ENCODE measurements at regions not wholly inside any gene's neighbourhood (a gene's known extent, or its start where the extent isn't known, plus 50 kb on each side); places are given as distances from the start of the nearest gene placed in this dataset.

GRCh38 chr2:167438206-167438605, 549.9 kb downstream of the XIRP2 start:
- H3K4me1 ChIP-seq (replicated peaks in 1 of 4; ENCODE audit: control insufficient read depth in 3 of 4, insufficient read depth in 4 of 4, low read length in 3 of 4): peaks cover 0 to 4% (median 0%) of the 10 kb centered on the region in 4 experiments; a peak in 1 of 7 replicates
- no peak overlapping the region for H2AFZ ChIP-seq (ENCODE audit: low read length)
- ChIA-PET POLR2A (ENCODE audit: partially characterized antibody) (no interaction called here), CTCF (ENCODE audit: partially characterized antibody) (interaction anchor here (1.1 to 1.2 kb wide), 2 partner anchors 16 to 107 kb away, joined by 3 to 7 read pairs; no protein-coding TSS in a partner anchor)
- no peak overlapping the region for H3K4ac ChIP-seq (replicated peaks; ENCODE audit: insufficient read length, low read depth, low read length)
- H2BK12ac ChIP-seq (ENCODE audit: low read depth, low read length): no peak overlapping the region
- no peak overlapping the region for H2AK5ac ChIP-seq (ENCODE audit: low read depth, low read length)
- H3K9me3 ChIP-seq (ENCODE audit: insufficient read depth in 2 of 2, low read depth in 1 of 2, low read length in 1 of 2): no peaks in the 10 kb centered on the region
- FAIRE-seq (peak; percentile 7), DNase-seq (ENCODE audit: low read depth in 1 of 2, low spot score in 2 of 2) (no peak)
- no peaks in the 10 kb centered on the region for H3K27me3 ChIP-seq (replicated peaks in 1 of 4; ENCODE audit: control insufficient read depth in 3 of 4, extremely low read depth in 1 of 4, insufficient read depth in 3 of 4, low read length in 3 of 4)
- no peak overlapping the region for H3K27ac ChIP-seq (ENCODE audit: low read depth, low read length)
- no peak overlapping the region for H4K5ac ChIP-seq (ENCODE audit: insufficient read length, low read depth, low read length)
- no peak overlapping the region for H4K8ac ChIP-seq (ENCODE audit: extremely low read depth, insufficient read depth, low read length)
- H3K23me2 ChIP-seq (ENCODE audit: low read depth, low read length): no peaks in the 10 kb centered on the region; the same call in 1 of the 2 replicates
- no peak overlapping the region for H2BK5ac ChIP-seq (ENCODE audit: low read depth, low read length)
- H3K18ac ChIP-seq (ENCODE audit: extremely low read depth, low read length): no peak overlapping the region
- H3K4me3 ChIP-seq (ENCODE audit: extremely low read depth in 1 of 4, insufficient read depth in 2 of 4, low read depth in 3 of 4, low read length in 4 of 4): no peak overlapping the region
- H4K20me1 ChIP-seq (replicated peaks in 1 of 2; ENCODE audit: control insufficient read depth in 1 of 2, insufficient read depth in 2 of 2, low read length in 2 of 2): peaks cover 0 to 3% of the 10 kb centered on the region in 2 experiments
- no peaks in the 10 kb centered on the region for H3K79me1 ChIP-seq (ENCODE audit: low read depth, low read length)
- no peak overlapping the region for H2BK120ac ChIP-seq (replicated peaks; ENCODE audit: low read depth, low read length)
- no peak overlapping the region for H4K91ac ChIP-seq (replicated peaks; ENCODE audit: insufficient read length, low read length)
- H3K14ac ChIP-seq (ENCODE audit: insufficient read length): no peak overlapping the region
- 82% methylated on average over 2 of the region's 2 CpGs; no CpG with 5 or more reads in 1 of the 2 experiments for WGBS, 2 experiments (ENCODE audit: extremely low coverage in 1 of 2, insufficient coverage in 1 of 2, insufficient read length in 1 of 2, insufficient replicate concordance in 2 of 2, low coverage in 1 of 2, low lambda C conversion rate in 2 of 2, missing lambda C conversion rate in 1 of 2)
- H3K23ac ChIP-seq (ENCODE audit: insufficient read length): no peak overlapping the region
- no peak overlapping the region for H3K9ac ChIP-seq (replicated peaks in 1 of 4; ENCODE audit: extremely low read depth in 1 of 4, low read depth in 3 of 4, low read length in 3 of 4)
- no peak overlapping the region for H2BK15ac ChIP-seq (ENCODE audit: low read length)
- H2BK20ac ChIP-seq (ENCODE audit: low read length): no peak overlapping the region
- H3K4me2 ChIP-seq (ENCODE audit: insufficient read depth in 1 of 2, low read depth in 2 of 2, low read length in 2 of 2): no peak overlapping the region
- 0 out of 8 replicates have a peak, but pooled peaks cover 0 to 2% (median 0%) of the 10 kb centered on the region in 4 experiments for H3K36me3 ChIP-seq (ENCODE audit: control insufficient read depth in 2 of 4, insufficient read depth in 4 of 4, low read length in 3 of 4)
- H3K79me2 ChIP-seq (ENCODE audit: control insufficient read depth in 1 of 2, insufficient read depth in 2 of 2, low read length in 2 of 2): peaks cover 0 to 57% of the 10 kb centered on the region in 2 experiments; a peak in 2 of 4 replicates
- no peak overlapping the region for H3K56ac ChIP-seq (replicated peaks; ENCODE audit: insufficient read length, low read depth, low read length)
- TF ChIP-seq POLR2AphosphoS5 (IDR thresholded peaks at IDR 0.05; ENCODE audit: low read depth, low read length): no peak
- TF ChIP-seq, protein P1, sequence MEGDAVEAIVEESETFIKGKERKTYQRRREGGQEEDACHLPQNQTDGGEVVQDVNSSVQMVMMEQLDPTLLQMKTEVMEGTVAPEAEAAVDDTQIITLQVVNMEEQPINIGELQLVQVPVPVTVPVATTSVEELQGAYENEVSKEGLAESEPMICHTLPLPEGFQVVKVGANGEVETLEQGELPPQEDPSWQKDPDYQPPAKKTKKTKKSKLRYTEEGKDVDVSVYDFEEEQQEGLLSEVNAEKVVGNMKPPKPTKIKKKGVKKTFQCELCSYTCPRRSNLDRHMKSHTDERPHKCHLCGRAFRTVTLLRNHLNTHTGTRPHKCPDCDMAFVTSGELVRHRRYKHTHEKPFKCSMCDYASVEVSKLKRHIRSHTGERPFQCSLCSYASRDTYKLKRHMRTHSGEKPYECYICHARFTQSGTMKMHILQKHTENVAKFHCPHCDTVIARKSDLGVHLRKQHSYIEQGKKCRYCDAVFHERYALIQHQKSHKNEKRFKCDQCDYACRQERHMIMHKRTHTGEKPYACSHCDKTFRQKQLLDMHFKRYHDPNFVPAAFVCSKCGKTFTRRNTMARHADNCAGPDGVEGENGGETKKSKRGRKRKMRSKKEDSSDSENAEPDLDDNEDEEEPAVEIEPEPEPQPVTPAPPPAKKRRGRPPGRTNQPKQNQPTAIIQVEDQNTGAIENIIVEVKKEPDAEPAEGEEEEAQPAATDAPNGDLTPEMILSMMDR (IDR thresholded peaks at IDR 0.05; ENCODE audit: control extremely low read depth in 1 of 3, insufficient read depth in 1 of 3, low read depth in 1 of 3, low read length in 3 of 3): no peak
- no peak for TF ChIP-seq BACH1 (IDR thresholded peaks at IDR 0.05; ENCODE audit: low read length)
- no peak for TF ChIP-seq SP2 (IDR thresholded peaks at IDR 0.05; ENCODE audit: low read length)
- TF ChIP-seq FOSL1 (IDR thresholded peaks at IDR 0.05; ENCODE audit: insufficient read depth, low read depth, low read length): no peak
- no peak for TF ChIP-seq BCL11A (IDR thresholded peaks at IDR 0.05; ENCODE audit: low read depth in 2 of 2, low read length in 2 of 2)
- no peak for TF ChIP-seq HDAC2 (IDR thresholded peaks at IDR 0.05; ENCODE audit: borderline replicate concordance in 1 of 2, low read depth in 2 of 2, low read length in 2 of 2)
- no peak for TF ChIP-seq EP300 (IDR thresholded peaks at IDR 0.05; ENCODE audit: borderline replicate concordance in 1 of 2, low read depth in 2 of 2, low read length in 2 of 2)
- TF ChIP-seq TEAD4 (IDR thresholded peaks at IDR 0.05; ENCODE audit: low read depth, low read length): no peak
- TF ChIP-seq TBP (IDR thresholded peaks at IDR 0.05; ENCODE audit: low read depth, low read length): no peak
- TF ChIP-seq, protein P2, sequence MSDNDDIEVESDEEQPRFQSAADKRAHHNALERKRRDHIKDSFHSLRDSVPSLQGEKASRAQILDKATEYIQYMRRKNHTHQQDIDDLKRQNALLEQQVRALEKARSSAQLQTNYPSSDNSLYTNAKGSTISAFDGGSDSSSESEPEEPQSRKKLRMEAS (IDR thresholded peaks at IDR 0.05): no peak
